Ovary (tissue), 7 donors: ENCODE measurements at regions not wholly inside any gene's neighbourhood (a gene's known extent, or its start where the extent isn't known, plus 50 kb on each side); places are given as distances from the start of the nearest gene placed in this dataset.
A peak's percentile ranks its signal among the peaks of the same experiment; 100 is the strongest.

Experiments used
- DNase-seq, 5 donors: peaks; one replicate each; pipeline ENCODE4 v3.0.0-alpha.2; 2019 to 2020
- H3K27ac ChIP-seq, 2 donors: fragments of 200-600 bp; one replicate each; pipeline versions ENCODE4 v1.5.1 to v1.8.0; 2019 to 2022
- H3K27me3 ChIP-seq: fragments of 200-600 bp; one replicate; pipeline ENCODE4 v1.8.0; 2022
- H3K36me3 ChIP-seq: fragments of 200-600 bp; sonication (generic); one replicate; pipeline ENCODE4 v1.5.1; 2019
- H3K4me1 ChIP-seq: one replicate; pipeline ENCODE4 v1.8.1; 2013; ENCODE audit warnings: mild to moderate bottlenecking, moderate library complexity; ENCODE audit not compliant: insufficient read depth
- H3K4me3 ChIP-seq: fragments of 200-600 bp; sonication (generic); one replicate; pipeline ENCODE4 v1.5.1; 2017
- H3K9me3 ChIP-seq, 2 donors: fragments of 200-600 bp in 1 of 2; sonication (generic) in 1 of 2; one replicate each; pipeline versions ENCODE4 v1.5.1 to v1.8.1; 2013 to 2019; ENCODE audit warnings: mild to moderate bottlenecking in 1 of 2, moderate library complexity in 1 of 2
- CTCF ChIP-seq, 3 donors: fragments of 450-650 bp in 2 of 3; fragments of 200-600 bp in 1 of 3; IDR thresholded peaks; one replicate each; pipeline versions ENCODE4 v1.5.1 to v1.8.0; 2016 to 2022; ENCODE audit warnings: antibody characterized with exemption in 3 of 3, mild to moderate bottlenecking in 1 of 3
- EP300 ChIP-seq: sonication (generic); formaldehyde crosslinking; IDR thresholded peaks from one replicate; pipeline ENCODE4 v1.6.1; 2017; ENCODE audit warnings: antibody characterized with exemption
- POLR2A ChIP-seq: fragments of 450-650 bp; IDR thresholded peaks from one replicate; pipeline ENCODE4 v1.6.1; 2017; ENCODE audit warnings: antibody characterized with exemption, mild to moderate bottlenecking, moderate library complexity
- WGBS, 3 donors: extraction: QIAGEN DNeasy Blood & Tissue Kit in 1 of 3; methylation state at CpG; one replicate each; pipeline versions ENCODE4 v1.1.5 to v1.1.7; 2013 to 2017; 5-methylcytosine and 5-hydroxymethylcytosine counted together
- intact Hi-C, 4 donors: fragments of 100-400 bp; cut with DNase I; formaldehyde crosslinking; loops; one replicate each; pipeline versions ENCODE4 v1.11.0 to v1.15.1; 2022 to 2023
- donor health status: DM: no; HTN: no; CAD: no; lungs with moderate emphysema.
- donor health status: DM: no; HTN: no; CAD: no.
- donor health status: Bipolar disorder and iron deficiency.
- donor health status: DM: no; HTN: no; CAD: no.
- donor health status: DM: yes; HTN: yes; CAD: no.

- H3K4me1 ChIP-seq, result peaks cover 7% of the 10 kb centered on the region
- H3K4me3 ChIP-seq, result no peak overlapping the region
- DNase-seq, result no peak
- H3K9me3 ChIP-seq, result no peaks in the 10 kb centered on the region
- intact Hi-C loops, result no loop called here
- WGBS, 3 donors, result 83 to 95% (median 89%) methylated on average over 8 to 9 of the region's 9 CpGs
- no peaks in the 10 kb centered on the region for H3K27me3 ChIP-seq
- TF ChIP-seq CTCF (IDR thresholded peaks at IDR 0.05), result no peak
- no peak for TF ChIP-seq EP300
- no peak for TF ChIP-seq POLR2A
- peak overlapping the region in 1 of 2 donors; percentile 68 for H3K27ac ChIP-seq
- no peaks in the 10 kb centered on the region for H3K36me3 ChIP-seq
Observed at GRCh38 chr13:106635616-106636015, 67.7 kb upstream of the ARGLU1 start.

DNA sequence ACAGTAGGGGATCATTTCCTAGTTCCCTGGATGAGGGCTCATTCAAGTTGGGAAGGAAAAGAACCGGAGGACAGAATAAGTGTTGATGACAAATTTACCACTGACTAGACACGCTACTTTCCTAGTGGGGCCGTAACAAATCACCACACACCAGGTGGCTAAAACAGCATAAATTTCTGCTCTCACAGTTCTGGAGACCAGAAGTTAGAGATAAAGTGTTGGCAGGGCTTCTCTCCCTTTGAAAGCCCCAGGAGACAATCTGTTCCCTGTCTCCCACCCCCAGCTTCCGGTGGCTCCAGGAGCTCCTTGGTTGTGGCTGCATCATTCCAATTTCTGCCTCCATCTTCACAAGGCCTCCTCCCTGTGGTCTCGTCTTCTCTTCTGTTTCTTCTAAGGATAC is 65.4 kb upstream of the ARGLU1 start:
- no peak overlapping the region for H3K4me3 ChIP-seq
- no peaks in the 10 kb centered on the region for H3K9me3 ChIP-seq
- no peak for DNase-seq
- no peak for TF ChIP-seq POLR2A
- no peak for TF ChIP-seq EP300
- TF ChIP-seq CTCF (IDR thresholded peaks at IDR 0.05), result no peak
- H3K4me1 ChIP-seq, result peaks cover 7% of the 10 kb centered on the region
- intact Hi-C loops, result no loop called here
- no peak overlapping the region for H3K27ac ChIP-seq
- H3K27me3 ChIP-seq, result no peaks in the 10 kb centered on the region
- no peaks in the 10 kb centered on the region for H3K36me3 ChIP-seq
- WGBS, 3 donors, result 65 to 75% (median 66%) methylated on average over 5 of the region's 5 CpGs

- Histone ChIP-seq H3K36me3 (no peaks in the 10 kb centered on the region), H3K27me3 (no peaks in the 10 kb centered on the region), H3K27ac (no peak overlapping the region), H3K4me1 (peaks cover 6% of the 10 kb centered on the region), H3K9me3 (no peaks in the 10 kb centered on the region), H3K4me3 (no peak overlapping the region)
- TF ChIP-seq EP300 (no peak), POLR2A (no peak), CTCF (IDR thresholded peaks at IDR 0.05) (no peak)
- DNase-seq, result no peak
- intact Hi-C loops, result no loop called here
- WGBS, 3 donors, result 77 to 87% (median 79%) methylated on average over 6 of the region's 6 CpGs
Observed at GRCh38 chr13:106630650-106631049, 62.7 kb upstream of the ARGLU1 start.

DNA sequence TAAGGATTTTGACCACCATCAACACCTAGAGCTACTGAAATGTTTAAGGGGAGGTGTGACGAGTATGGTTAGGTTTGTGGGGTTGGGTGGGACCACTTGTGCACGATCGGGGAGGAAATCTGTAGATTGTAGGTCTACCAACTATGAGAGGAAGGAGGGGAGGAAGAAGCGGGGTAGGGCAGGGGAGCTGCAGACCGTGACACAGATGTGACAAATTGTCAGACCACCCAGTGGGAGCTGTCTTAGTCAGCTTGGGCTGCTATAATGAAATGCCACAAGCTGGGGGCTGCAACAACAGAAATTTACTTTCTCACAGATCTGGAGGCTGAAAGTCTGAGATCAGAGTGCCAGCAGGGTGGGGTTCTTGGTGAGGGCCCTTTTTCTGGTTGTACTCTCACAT is 62.2 kb upstream of the ARGLU1 start:
- Histone ChIP-seq H3K4me1 (peaks cover 2% of the 10 kb centered on the region), H3K9me3 (no peaks in the 10 kb centered on the region), H3K27ac (no peak overlapping the region), H3K27me3 (no peaks in the 10 kb centered on the region), H3K36me3 (no peaks in the 10 kb centered on the region), H3K4me3 (no peak overlapping the region)
- WGBS, 3 donors, result 95 to 98% (median 95%) methylated on average over 5 of the region's 5 CpGs
- intact Hi-C loops, result no loop called here
- no peak for TF ChIP-seq POLR2A
- TF ChIP-seq CTCF (IDR thresholded peaks at IDR 0.05), result no peak
- TF ChIP-seq EP300, result no peak
- DNase-seq, result no peak
